PC-9 (cell line): ENCODE measurements at regions not wholly inside any gene's neighbourhood (a gene's known extent, or its start where the extent isn't known, plus 50 kb on each side); places are given as distances from the start of the nearest gene placed in this dataset.

Experiments
- BruUV-seq: library from RNA; stranded (reverse); fragments of 400-500 nt; replicated peaks from 2 replicates; lab custom pipeline; 2021; lab: Mats Ljungman, UMichigan
- CTCF ChIA-PET: fragments of 300-600 bp; sonication (Branson Sonifier 250); formaldehyde crosslinking; loops from one replicate; lab custom pipeline; 2022; ENCODE audit warnings: antibody characterized with exemption; lab: Charles Lee
- POLR2A ChIA-PET: fragments of 300-600 bp; sonication (Branson Sonifier 250); formaldehyde crosslinking; loops from one replicate; lab custom pipeline; 2022; ENCODE audit warnings: antibody characterized with exemption; ENCODE audit not compliant: unreplicated experiment; lab: Charles Lee
- DNase-seq, 2 experiments: peaks; one replicate each; pipeline versions ENCODE4 v3.0.0 to v3.0.0-alpha.2; 2015 to 2022; ENCODE audit warnings: mixed read lengths in 1 of 2
- H2AFZ ChIP-seq: fragments of 200-600 bp; sonication (generic); 2 replicates; pipeline ENCODE4 v1.8.1; 2017; ENCODE audit warnings: antibody characterized with exemption
- H3F3A ChIP-seq: fragments of 200-600 bp; sonication (generic); 2 replicates; pipeline ENCODE4 v1.8.1; 2017; ENCODE audit warnings: antibody characterized with exemption, mild to moderate bottlenecking, low read depth; ENCODE audit not compliant: insufficient read depth
- H3K27ac ChIP-seq: fragments of 200-600 bp; sonication (generic); 2 replicates; pipeline ENCODE4 v1.6.1; 2016; ENCODE audit warnings: mixed run types
- H3K27me3 ChIP-seq: fragments of 200-600 bp; sonication (generic); 2 replicates; pipeline ENCODE4 v1.6.1; 2016; ENCODE audit warnings: low read depth, mixed run types; ENCODE audit not compliant: insufficient read depth
- H3K36me3 ChIP-seq: fragments of 200-600 bp; sonication (generic); 2 replicates; pipeline ENCODE4 v1.6.1; 2016; ENCODE audit warnings: low read depth, mixed run types
- H3K4me1 ChIP-seq: fragments of 200-600 bp; sonication (generic); replicated peaks from 2 replicates; pipeline ENCODE4 v1.6.1; 2016; ENCODE audit warnings: mixed run types; ENCODE audit not compliant: insufficient read depth
- H3K4me2 ChIP-seq: fragments of 200-600 bp; sonication (generic); 2 replicates; pipeline ENCODE4 v1.6.1; 2017; ENCODE audit warnings: mixed run types
- H3K4me3 ChIP-seq: fragments of 200-600 bp; sonication (generic); 2 replicates; pipeline ENCODE4 v1.6.1; 2016; ENCODE audit warnings: mixed run types
- H3K79me2 ChIP-seq: fragments of 200-600 bp; sonication (generic); 2 replicates; pipeline ENCODE4 v1.6.1; 2017; ENCODE audit warnings: low read depth, mixed run types
- H3K9me2 ChIP-seq: fragments of 200-600 bp; sonication (generic); 2 replicates; pipeline ENCODE4 v1.8.1; 2017; ENCODE audit warnings: mild to moderate bottlenecking; ENCODE audit not compliant: insufficient read depth
- H3K9me3 ChIP-seq: fragments of 200-600 bp; sonication (generic); 2 replicates; pipeline ENCODE4 v1.8.1; 2016; ENCODE audit warnings: low read depth; ENCODE audit not compliant: insufficient read depth
- H4K20me1 ChIP-seq: fragments of 200-600 bp; sonication (generic); 2 replicates; pipeline ENCODE4 v1.8.1; 2017; ENCODE audit not compliant: insufficient read depth
- CTCF ChIP-seq: fragments of 200-600 bp; sonication (generic); conservative IDR thresholded peaks from 2 replicates; pipeline ENCODE4 v1.6.1; 2017; ENCODE audit warnings: mixed run types, antibody characterized with exemption, mild to moderate bottlenecking, moderate library complexity
- EZH2 ChIP-seq: fragments of 200-600 bp; sonication (generic); IDR thresholded peaks from 2 replicates; pipeline ENCODE4 v1.8.0; 2017; ENCODE audit warnings: antibody characterized with exemption, low read depth
- intact Hi-C: fragments of 100-400 bp; cut with micrococcal nuclease; formaldehyde crosslinking; loops from one replicate; pipeline ENCODE4 v1.10.0; 2022; ENCODE audit not compliant: unreplicated experiment

GRCh38 chr4:82049294-82049693, 324.5 kb downstream of the HNRNPD start:
- intact Hi-C loops: no loop called here
- H3K4me2 ChIP-seq: no peak overlapping the region

GRCh38 chr4:82047731-82048130, 326.1 kb downstream of the HNRNPD start:
- intact Hi-C loops: no loop called here
- ChIA-PET POLR2A (no interaction called here), CTCF (no interaction called here)
- BruUV-seq: no TSS peak
- no peaks in the 10 kb centered on the region for H3K9me2 ChIP-seq
- H3K79me2 ChIP-seq: no peaks in the 10 kb centered on the region
- H4K20me1 ChIP-seq: no peaks in the 10 kb centered on the region
- no peaks in the 10 kb centered on the region for H3F3A ChIP-seq
- peaks cover 11% of the 10 kb centered on the region; the same call in 1 of the 2 replicates for H3K27me3 ChIP-seq
- H3K4me2 ChIP-seq: no peak overlapping the region
- H2AFZ ChIP-seq: no peak overlapping the region
- no peak for DNase-seq
- TF ChIP-seq CTCF: no peak
- TF ChIP-seq EZH2: no peak
- H3K27ac ChIP-seq: no peak overlapping the region
- H3K4me3 ChIP-seq: no peak overlapping the region
- no peaks in the 10 kb centered on the region for H3K4me1 ChIP-seq
- no peaks in the 10 kb centered on the region for H3K36me3 ChIP-seq
- H3K9me3 ChIP-seq: no peaks in the 10 kb centered on the region

More at GRCh38 chr4:82049294-82049693, 324.5 kb downstream of the HNRNPD start:
- CTCF ChIA-PET: no interaction called here
- TF ChIP-seq CTCF (no peak), EZH2 (no peak)
- Histone ChIP-seq H3K36me3 (no peaks in the 10 kb centered on the region), H4K20me1 (no peaks in the 10 kb centered on the region), H3K79me2 (no peaks in the 10 kb centered on the region), H3F3A (no peaks in the 10 kb centered on the region), H3K4me3 (no peak overlapping the region), H3K27ac (no peak overlapping the region), H3K9me3 (no peaks in the 10 kb centered on the region), H3K9me2 (no peaks in the 10 kb centered on the region), H3K4me1 (no peaks in the 10 kb centered on the region), H3K27me3 (no peaks in the 10 kb centered on the region), H2AFZ (no peak overlapping the region)
- DNase-seq: no peak
- BruUV-seq: no TSS peak
- POLR2A ChIA-PET: no interaction called here

GRCh38 chr4:82046796-82047195, 327.0 kb downstream of the HNRNPD start:
- ChIA-PET CTCF (no interaction called here), POLR2A (no interaction called here)
- TF ChIP-seq CTCF: no peak
- no peak for TF ChIP-seq EZH2
- no TSS peak for BruUV-seq
- no peak overlapping the region for H3K4me2 ChIP-seq
- intact Hi-C loops: no loop called here
- no peak overlapping the region for H2AFZ ChIP-seq
- H3K4me1 ChIP-seq: no peaks in the 10 kb centered on the region
- no peaks in the 10 kb centered on the region for H3F3A ChIP-seq
- no peaks in the 10 kb centered on the region for H4K20me1 ChIP-seq
- no peak overlapping the region for H3K27ac ChIP-seq
- no peaks in the 10 kb centered on the region for H3K9me3 ChIP-seq
- no peaks in the 10 kb centered on the region for H3K79me2 ChIP-seq
- no peaks in the 10 kb centered on the region for H3K36me3 ChIP-seq
- no peak for DNase-seq
- no peaks in the 10 kb centered on the region for H3K9me2 ChIP-seq
- peaks cover 11% of the 10 kb centered on the region; the same call in 1 of the 2 replicates for H3K27me3 ChIP-seq
- H3K4me3 ChIP-seq: no peak overlapping the region
